ENCODE measurements at regions not wholly inside any gene's neighbourhood (a gene's known extent, or its start where the extent isn't known, plus 50 kb on each side); places are given as distances from the start of the nearest gene placed in this dataset.

DNA sequence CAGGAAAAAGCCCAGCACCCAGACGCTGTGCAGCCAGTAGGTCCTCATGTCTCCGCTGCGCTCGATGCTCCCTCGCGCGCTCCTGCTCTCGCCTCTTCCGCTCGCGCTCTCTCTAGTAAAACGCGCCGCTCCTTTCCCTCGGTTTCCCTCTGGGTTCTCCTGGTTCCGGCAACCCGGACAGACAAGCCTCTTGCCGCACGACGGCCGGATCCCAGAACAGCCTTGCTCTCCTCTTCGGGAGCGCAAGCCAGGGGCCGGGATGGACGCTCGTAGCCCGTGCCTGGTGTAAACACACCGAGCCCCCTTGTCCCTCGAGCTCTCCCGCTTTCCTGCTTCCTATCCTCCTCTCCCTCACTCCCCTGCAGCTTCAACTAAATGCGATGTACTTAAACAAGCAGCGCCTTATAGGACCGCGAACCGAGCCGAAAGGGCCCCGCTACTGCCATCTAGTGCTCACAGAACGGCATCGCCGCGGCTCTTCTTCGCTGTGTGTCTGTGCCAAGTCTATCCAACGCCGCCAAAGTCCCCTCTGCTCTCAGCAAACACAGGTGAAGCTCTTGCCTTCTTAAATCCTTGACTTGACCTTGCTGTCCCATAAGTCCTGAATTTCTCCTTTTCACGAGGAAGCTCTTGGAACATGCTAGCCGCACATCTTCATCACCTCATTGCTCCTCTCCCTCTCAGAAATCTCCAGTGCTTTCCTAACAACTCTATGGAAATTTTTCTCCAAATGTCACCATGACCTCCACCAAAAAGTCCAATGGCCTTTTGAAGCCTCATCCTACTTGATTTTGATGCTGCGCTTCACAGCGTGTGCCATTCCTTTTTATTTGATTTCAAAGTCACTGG, 1037.2 kb downstream of the IGSF11 start:
- Mint-ChIP-seq H3K36me3 (ENCODE audit: low read depth) (no peaks in the 10 kb centered on the region), H3K27me3 (ENCODE audit: low read depth, poor library complexity) (peaks cover 11% of the 10 kb centered on the region), H3K27ac (no peak overlapping the region), H3K9me3 (no peaks in the 10 kb centered on the region), H3K4me1 (no peaks in the 10 kb centered on the region), H3K4me3 (no peak overlapping the region)
- TF ChIP-seq, protein P1, sequence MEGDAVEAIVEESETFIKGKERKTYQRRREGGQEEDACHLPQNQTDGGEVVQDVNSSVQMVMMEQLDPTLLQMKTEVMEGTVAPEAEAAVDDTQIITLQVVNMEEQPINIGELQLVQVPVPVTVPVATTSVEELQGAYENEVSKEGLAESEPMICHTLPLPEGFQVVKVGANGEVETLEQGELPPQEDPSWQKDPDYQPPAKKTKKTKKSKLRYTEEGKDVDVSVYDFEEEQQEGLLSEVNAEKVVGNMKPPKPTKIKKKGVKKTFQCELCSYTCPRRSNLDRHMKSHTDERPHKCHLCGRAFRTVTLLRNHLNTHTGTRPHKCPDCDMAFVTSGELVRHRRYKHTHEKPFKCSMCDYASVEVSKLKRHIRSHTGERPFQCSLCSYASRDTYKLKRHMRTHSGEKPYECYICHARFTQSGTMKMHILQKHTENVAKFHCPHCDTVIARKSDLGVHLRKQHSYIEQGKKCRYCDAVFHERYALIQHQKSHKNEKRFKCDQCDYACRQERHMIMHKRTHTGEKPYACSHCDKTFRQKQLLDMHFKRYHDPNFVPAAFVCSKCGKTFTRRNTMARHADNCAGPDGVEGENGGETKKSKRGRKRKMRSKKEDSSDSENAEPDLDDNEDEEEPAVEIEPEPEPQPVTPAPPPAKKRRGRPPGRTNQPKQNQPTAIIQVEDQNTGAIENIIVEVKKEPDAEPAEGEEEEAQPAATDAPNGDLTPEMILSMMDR (IDR thresholded peaks at IDR 0.05) = peak; percentile 90
- peak; percentile 85 for DNase-seq

DNA sequence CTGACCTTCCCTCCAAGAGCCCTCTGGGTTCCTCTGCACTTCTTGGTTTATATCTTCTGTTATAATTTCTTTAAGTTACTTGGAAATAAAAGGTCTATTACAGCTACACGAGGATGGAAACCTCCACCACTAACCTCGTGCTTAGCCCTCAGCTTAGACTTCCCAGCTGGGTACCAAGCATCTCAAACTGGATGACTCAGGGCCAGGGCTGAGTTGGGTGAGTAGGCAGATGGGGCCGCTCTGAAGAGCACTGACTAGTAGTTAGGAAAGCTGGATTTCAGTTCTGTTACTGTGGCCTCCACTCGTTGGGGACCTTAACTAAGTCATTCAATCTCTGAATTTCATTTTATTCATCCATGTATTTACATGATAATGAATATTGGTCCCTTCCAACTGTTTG, 1036.6 kb downstream of the IGSF11 start:
- TF ChIP-seq, protein P1 (IDR thresholded peaks at IDR 0.05) = no peak
- no peaks in the 10 kb centered on the region for H3K9me3 Mint-ChIP-seq
- H3K36me3 Mint-ChIP-seq (ENCODE audit: low read depth) = no peaks in the 10 kb centered on the region
- no peaks in the 10 kb centered on the region for H3K4me1 Mint-ChIP-seq
- H3K27me3 Mint-ChIP-seq (ENCODE audit: low read depth, poor library complexity) = peaks cover 7% of the 10 kb centered on the region
- H3K4me3 Mint-ChIP-seq = no peak overlapping the region
- DNase-seq = no peak
- H3K27ac Mint-ChIP-seq = no peak overlapping the region

GRCh38 chr3:118000219-118000618, 1034.4 kb downstream of the IGSF11 start:
- Mint-ChIP-seq H3K4me1 (no peaks in the 10 kb centered on the region), H3K4me3 (no peak overlapping the region), H3K27ac (no peak overlapping the region), H3K36me3 (ENCODE audit: low read depth) (no peaks in the 10 kb centered on the region), H3K9me3 (no peaks in the 10 kb centered on the region), H3K27me3 (ENCODE audit: low read depth, poor library complexity) (peaks cover 2% of the 10 kb centered on the region)
- no peak for DNase-seq
- TF ChIP-seq, protein P1 (IDR thresholded peaks at IDR 0.05) = no peak

GRCh38 chr3:118001380-118001779, 1033.3 kb downstream of the IGSF11 start:
- Mint-ChIP-seq H3K36me3 (ENCODE audit: low read depth) (no peaks in the 10 kb centered on the region), H3K27me3 (ENCODE audit: low read depth, poor library complexity) (peaks cover 2% of the 10 kb centered on the region), H3K4me3 (no peak overlapping the region), H3K9me3 (peaks cover 8% of the 10 kb centered on the region), H3K27ac (no peak overlapping the region), H3K4me1 (no peaks in the 10 kb centered on the region)
- TF ChIP-seq, protein P1 (IDR thresholded peaks at IDR 0.05) = no peak
- no peak for DNase-seq

DNA sequence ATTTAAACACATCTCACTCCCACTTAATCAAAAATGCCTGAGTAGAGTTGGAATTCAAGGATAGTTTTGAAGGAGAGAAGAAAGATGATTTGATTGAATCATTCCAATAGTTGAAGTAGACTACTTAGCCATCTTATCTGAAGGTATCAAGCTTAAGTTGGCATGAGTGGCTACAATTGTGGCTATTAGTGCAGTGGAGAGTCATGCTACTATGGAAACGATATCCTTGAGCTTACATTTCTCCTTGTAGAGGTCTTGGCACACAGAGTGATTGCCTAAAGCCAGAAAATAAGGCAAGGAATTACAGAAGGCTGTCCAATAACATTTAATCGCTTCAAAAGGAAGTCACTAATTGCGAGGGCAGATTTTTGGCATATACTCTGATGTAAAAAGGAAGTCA, 1022.7 kb downstream of the IGSF11 start:
- TF ChIP-seq, protein P1 (IDR thresholded peaks at IDR 0.05) = no peak
- no peak for DNase-seq
- Mint-ChIP-seq H3K27ac (no peak overlapping the region), H3K4me1 (no peaks in the 10 kb centered on the region), H3K36me3 (ENCODE audit: low read depth) (no peaks in the 10 kb centered on the region), H3K9me3 (peaks cover 15% of the 10 kb centered on the region), H3K4me3 (no peak overlapping the region), H3K27me3 (ENCODE audit: low read depth, poor library complexity) (no peaks in the 10 kb centered on the region)

DNA sequence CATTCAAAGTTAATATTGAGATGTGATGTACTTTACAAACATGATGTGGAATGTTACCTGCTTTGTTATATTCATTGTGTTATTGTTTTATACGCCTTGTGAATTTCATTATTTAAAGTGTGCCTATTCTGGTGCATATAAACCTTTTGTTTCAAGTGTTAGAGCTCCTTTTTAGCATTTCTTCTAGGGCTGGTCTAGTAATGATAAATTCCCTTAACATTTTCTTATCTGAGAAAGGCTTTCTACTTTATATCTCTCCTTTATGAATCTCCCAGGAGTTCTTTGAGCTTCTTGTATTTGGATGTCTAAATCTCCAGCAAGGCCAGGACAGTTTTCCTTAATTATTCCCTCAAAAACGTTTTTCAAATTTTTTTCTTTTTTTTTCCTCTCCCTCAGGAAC, 1005.6 kb downstream of the IGSF11 start:
- no peak for DNase-seq
- Mint-ChIP-seq H3K4me3 (no peak overlapping the region), H3K27ac (no peak overlapping the region), H3K27me3 (ENCODE audit: low read depth, poor library complexity) (no peaks in the 10 kb centered on the region), H3K4me1 (no peaks in the 10 kb centered on the region), H3K36me3 (ENCODE audit: low read depth) (no peaks in the 10 kb centered on the region), H3K9me3 (peaks cover 43% of the 10 kb centered on the region)
- TF ChIP-seq, protein P1 (IDR thresholded peaks at IDR 0.05) = no peak

All from nephron progenitor cell (in vitro differentiated cells).